Kidney tubule cell (primary cell): ENCODE measurements at regions not wholly inside any gene's neighbourhood (a gene's known extent, or its start where the extent isn't known, plus 50 kb on each side); places are given as distances from the start of the nearest gene placed in this dataset.
"Not testable (repeated sequence)": the region's sequence is repeated elsewhere in the genome, so short reads cannot be mapped to it uniquely, and the experiment has no call there.

ENCODE experiments used
- DNase-seq: peaks from one replicate; pipeline ENCODE4 v3.0.0-alpha.2; 2018; ENCODE audit warnings: low spot score

DNA sequence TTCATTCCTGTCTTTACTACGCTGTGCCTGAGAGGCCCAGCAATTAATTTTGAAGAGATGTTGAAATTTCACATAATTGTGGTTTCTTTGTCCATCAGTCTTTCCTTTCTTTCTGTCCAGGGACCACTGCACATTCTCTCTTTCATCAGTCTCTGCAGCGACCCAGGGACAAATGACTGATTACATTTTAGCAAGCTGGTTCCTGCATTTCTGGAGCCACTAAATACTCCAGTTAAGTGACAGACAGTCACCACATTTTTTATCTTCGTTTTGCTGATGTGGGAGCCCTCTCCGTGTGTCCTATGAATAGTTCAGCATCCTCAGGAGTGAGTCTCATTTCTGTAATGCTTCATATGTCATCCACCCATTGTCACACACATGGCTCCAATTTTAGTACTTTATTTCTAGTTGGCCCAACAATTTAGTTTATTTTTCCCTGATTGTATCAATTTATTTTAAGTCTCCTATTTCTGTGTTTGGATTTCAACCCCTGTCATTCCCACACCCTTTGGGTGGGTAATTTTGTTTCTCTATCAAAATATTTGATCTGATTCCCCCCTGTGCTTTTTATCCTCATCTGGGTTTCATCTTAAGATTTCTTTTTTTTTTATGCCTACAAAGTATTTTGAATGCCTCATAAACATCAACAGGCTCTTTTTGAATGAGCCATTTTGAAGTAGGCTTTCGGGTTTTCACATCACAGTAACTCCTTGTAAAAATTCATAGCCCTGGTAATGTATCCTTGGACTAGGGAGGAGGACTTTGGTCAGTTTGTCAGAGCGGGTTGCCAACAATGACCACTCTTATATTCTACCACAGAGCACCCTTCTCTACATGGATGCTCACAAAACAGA lies 1196.5 kb downstream of the GALC start:
- DNase-seq: no peak

DNA sequence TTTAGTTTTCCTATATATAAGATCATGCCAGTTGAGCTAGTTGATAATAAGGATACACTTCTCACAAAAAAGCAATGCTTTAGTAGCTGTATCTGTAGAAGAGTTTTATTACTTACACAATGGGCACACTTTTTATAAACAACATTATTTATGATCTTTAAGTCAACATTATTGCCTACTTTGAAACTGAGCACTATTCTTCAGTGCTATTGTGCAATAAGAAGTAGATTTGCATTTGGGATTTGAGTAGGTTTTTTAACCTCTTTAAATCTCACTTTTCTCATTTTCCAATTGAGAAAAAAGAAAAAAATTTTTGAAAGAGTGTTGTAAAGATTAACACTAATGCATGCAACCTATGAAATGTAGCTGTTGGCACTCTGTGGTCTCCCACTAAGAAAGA lies 1198.3 kb downstream of the GALC start:
- no peak for DNase-seq

DNA sequence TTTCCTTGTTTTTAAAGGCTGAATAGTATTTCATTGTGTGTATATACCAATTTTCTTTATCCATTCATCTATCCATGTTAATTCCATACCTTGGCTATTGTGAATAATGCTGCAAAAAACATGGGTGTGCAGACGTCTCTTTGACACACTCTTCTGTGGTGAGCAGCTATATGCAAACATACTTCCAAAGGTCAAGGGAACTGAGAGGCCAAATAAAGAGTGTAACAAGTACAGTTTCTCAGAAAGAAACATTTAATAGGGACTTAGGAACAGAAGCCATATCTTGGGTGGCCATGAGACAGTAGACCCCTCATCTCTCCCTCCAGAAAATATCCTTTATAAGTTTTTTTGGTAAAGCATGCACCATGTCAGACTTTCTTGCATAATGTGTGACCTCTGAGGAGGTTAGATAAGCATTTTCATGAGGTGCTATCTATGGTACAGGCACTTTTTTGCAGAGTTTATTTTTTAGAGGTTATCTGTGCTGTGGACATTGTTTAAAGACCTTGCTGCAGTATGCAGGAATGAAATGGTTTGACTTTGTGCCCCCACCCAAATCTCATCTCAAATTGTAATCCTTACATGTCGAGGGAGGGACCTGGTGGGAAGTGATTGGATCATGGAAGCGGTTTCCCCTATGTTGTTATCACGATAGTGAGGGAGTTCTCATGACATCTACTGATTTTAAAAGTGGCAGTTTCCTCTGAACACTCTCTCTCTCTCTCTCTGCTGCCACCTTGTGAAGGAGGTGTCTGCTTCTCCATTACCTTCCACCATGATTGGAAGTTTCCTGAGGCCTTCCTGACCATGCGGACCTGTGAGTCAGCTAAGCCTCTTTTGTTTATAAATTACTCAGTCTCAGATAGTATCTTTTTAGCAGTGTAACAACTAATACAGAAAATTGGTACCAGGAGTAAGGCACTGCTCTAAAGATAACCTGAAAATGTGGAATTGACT lies 1202.3 kb downstream of the GALC start:
- peak; percentile 13 for DNase-seq

DNA sequence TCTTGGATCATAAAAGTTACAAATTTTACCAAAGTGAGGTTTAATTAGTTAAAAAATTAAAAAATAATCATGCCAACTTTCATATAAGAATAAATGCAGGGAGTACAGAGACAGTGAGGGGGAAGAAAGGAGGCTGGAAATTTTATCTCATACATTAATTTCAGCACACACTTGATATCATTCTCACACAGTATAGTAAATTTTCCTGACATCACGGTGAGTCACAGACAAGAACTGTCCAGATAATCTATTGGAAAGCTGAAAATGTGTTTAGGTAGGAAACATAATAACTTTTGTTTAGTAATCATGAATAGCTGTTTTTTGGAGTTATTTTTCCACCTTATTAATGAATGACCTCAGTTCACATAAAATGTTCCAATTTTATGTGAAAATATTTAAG lies 1204.8 kb downstream of the GALC start:
- no peak for DNase-seq

DNA sequence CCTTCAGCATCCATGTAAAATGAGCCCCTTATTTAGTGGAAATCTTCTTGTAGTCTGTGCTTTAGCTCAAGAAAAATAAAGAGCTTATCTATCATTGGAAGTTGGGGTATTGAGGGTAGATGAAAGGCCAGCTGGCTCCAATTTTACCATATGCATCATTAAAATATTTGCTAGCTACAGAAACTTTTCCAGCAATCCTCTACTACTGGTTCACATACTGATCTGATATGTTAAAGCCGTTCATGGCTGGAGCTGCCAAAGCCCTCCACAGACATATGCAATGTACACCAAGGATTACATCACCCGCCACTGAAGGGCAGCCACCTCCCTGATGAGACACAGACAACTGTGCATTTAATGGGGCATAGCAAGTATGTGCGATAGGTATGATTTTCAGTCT lies 1205.3 kb downstream of the GALC start:
- peak; percentile 39 for DNase-seq

DNA sequence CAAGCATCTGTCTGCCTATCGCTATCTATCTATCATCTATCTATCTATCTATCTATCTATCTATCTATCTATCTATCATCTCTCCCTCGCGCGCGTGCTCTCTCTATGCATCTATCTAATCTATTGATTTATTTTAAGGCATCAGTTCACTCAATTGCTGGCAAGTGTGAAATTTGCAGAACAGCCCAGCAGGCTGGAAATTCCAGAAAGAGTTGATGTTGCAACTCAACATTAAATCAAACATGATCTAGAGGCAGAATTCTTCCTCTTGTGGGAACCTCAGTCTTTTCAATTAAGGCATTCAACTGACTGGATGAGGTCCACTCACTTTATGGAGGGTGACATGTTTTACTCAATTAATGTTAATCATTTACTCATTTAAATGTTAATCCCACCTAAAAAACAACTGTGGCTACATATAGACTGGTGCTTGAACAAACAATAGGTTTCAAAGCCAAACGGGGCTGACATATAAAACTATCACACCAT lies 1210.8 kb downstream of the GALC start:
- no peak for DNase-seq

DNA sequence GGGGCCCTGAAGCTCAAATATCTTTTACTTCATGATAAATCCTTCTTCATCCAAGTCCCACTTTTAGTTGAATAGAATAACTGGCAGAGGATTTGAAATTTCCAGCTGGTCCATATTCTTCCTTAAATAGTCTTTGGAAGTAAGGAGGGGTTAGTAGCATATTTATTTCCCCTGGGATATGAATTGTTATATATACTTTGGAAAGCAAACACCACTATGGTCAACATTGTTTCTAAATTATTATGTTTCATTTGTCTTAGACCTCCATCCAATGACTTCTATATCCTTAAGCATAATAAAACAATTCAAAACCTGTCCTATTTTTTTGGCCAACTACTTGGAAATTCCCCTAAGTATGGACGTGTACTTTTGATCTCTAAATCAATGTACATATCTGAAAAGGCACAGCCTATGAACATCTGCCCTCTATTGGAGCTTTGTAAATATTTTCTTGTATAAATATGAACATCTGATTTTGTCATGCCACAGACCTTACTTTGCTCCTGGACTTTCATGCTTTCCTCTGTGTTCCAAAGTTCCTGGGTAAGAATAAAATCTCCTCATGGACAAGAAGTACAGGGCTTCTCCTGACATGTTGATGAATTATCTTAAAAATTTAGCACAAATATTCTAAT lies 1212.0 kb downstream of the GALC start:
- DNase-seq: no peak

DNA sequence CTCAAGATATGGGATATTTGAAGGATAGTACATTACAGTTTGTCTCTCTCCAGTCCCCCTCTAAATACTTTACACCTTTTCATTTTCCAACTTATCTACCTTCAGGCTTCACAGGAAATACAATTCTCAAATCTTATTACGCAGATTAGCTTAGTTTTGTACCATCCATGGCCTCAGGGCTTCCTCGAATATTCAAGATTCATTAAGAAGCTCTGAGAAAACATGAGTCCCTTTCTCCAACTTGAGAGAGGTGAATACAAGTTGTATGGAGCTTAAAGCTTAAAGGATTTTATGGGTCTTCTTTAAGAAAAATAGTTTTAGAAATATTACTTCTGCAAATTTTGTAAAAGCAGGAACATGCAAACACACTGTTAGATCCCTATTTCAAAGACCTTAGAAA lies 1212.5 kb downstream of the GALC start:
- DNase-seq: no peak

DNA sequence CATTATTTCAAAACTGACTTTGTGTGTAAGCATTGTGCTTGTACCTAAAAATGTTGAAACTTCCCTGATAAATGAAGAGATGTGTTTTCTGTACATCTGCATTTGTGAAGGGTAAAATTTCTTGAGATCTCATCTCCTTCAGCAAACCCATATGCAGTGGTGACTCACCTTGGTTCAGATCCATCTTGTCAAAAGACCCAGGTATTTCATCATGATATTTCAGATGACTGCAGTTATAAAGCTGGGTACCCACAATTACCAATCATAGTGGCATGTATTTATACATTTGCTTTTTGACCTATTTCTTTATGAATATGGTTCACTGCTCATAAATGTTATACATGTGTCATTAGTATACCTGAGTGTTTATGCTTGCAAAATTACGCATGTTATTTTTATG lies 1213.6 kb downstream of the GALC start:
- peak; percentile 11 for DNase-seq

DNA sequence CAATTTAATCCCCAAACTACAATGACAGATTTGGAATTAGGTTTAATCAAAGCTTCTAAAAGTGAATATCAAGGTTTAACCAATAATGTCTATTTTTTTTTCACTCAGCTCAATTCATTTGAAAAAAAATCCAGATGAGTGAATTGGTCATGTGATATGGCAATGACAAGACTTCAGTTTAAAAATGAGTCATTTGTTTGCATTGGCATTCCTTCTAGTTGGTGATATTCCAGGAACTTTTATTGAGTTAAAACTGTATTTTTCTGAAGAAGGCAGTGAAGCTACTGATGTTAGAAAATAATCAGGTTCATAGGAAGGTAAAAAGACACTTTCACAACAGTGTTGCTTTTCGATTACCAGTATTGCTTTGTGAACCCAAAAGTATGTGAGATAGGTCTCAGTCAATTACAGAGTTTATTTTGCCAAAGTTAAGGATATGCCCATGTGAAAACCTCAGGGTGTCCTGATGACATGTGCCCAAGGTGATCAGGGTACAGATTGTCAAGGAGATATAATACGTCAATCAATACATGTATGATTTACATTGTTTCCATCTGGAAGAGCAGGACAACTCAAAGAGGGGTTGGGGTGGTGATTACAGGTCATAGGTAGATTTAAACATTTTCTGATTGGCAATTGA lies 1214.9 kb downstream of the GALC start:
- peak; percentile 67 for DNase-seq

DNA sequence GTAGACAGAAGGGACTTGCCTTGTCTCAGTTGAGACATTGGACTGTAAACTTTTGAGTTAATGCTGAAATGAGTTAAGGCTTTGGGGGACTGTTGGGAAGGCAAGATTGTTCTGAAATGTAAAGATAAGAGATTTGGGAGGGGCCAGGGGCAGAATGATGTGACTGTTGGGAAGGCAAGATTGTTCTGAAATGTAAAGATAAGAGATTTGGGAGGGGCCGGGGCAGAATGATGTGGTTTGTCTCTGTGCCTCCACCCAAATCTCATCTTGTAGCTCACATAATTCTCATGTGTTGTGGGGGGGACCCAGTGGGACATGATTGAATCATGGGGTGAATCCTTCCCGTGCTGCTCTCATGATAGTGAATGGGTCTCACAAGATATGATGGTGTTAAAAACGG lies 1217.1 kb downstream of the GALC start:
- not testable (repeated sequence) for DNase-seq

DNA sequence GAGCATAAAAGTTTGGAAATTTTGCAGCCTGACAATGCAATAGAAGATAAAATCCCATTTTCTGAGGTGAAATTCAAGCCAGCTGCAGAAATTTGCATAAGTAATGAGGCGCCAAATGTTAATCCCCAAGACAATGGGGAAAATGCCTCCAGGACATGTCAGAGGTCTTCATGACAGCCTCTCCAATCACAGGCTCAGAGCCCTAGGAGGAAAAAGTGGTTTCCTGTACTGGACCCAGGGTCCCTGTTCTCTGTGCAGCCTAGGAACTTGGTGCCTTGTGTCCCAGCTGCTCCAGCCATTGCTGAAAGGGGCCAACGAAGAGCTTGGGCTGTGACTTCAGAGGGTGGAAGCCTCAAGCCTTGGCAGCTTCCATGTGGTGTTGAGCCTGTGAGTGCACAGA lies 1218.1 kb downstream of the GALC start:
- no peak for DNase-seq

DNA sequence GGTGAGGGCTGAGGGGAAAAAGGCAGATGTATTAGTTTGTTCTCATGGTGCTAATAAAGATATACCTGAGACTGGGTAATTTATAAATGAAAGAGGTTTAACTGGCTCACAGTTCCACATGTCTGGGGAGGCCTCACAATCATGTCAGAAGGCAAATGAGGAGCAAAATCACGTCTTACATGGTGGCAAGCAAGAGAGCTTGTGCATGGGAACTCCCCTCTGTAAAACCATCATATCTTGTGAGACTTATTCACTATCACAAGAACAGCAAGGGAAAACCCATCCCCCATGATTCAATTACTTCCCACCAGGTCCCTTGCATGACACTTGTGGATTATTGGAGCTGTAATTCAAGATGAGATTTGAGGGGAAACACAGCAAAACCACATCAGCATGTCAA lies 1220.9 kb downstream of the GALC start:
- no peak for DNase-seq

DNA sequence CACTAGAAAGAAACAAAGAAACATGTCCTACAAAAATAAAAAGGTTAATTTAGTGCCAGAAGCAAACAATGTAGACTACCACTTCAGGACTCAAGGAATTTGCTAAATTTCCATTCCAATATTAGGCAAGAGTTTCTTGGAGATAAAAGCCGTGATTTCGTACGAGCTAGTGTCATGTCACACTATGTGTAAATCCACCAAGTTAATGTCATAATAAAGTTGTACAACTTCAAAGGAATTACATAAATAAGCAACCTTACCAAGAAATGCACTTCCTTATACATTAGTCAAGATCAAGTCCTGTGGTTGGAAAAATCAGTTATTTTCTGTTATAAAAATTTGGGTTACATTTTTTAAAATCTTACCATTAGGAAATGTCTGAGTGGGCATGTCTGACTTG lies 1222.8 kb downstream of the GALC start:
- no peak for DNase-seq

DNA sequence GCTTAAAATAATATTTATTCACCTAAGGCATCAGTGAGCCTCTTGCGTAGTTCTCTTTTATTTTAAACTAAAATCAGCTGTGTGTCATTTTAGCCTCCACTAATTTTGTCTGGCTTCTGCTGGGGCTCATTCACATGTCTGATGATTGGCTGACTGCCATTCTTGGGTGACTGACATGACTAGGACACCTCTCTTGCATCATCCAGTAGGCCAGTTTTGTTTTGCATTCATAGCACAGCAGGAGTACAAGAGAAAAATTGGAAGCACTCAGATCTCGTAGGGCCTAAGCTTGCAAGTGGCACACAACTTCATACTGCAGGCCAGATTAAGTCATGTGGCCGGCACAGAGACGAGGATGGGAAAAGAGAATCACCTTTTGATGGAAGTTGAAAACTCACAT lies 1226.5 kb downstream of the GALC start:
- peak; percentile 4 for DNase-seq

DNA sequence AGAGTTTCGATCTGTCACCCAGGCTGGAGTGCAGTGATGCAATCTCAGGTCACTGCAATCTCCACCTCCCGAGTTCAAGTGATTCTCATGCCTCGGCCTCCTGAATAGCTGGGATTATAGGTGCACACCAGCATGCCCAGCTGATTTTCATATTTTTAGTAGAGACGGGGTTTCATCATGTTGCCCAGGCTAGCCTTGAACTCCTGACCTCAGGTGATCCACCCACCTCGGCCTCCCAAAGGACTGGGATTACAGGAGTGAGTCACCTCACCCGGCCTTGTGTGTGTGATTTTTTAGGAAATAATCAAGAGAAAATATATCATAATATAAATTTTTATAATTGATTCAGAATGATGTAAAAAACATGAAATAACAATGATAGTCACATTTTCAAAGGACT lies 1231.4 kb downstream of the GALC start:
- DNase-seq: no peak

DNA sequence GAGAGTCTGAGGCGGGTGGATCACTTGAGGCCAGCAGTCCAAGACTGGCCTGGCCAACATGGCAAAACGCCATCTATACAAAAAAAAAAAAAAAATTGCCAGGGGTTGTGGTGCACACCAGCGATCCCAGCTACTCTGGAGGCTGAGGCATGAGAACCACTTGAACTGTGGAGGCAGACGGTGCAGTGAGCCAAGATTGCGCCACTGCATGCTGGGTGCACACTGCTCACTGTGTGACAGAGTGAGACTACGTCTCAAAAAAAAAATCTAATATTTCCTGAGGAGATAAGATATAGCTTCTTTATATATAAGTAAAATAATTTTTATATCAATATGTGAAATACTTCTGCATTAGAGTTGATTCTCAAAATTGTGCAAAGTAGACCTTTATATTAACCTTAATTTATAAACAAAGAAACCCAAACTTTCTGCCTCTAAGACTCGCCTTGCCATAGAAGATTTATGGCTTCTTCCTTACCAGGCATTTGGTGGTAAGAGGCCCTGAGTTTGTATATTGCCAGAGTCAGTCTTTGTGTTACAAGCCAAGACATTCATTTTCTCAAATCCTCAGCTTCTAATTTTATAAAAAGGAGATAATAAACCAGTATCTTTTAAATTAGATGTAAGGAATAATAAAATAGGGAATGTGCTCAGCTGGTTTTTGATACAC lies 1226.7 kb downstream of the FLRT2 start:
- DNase-seq: no peak

DNA sequence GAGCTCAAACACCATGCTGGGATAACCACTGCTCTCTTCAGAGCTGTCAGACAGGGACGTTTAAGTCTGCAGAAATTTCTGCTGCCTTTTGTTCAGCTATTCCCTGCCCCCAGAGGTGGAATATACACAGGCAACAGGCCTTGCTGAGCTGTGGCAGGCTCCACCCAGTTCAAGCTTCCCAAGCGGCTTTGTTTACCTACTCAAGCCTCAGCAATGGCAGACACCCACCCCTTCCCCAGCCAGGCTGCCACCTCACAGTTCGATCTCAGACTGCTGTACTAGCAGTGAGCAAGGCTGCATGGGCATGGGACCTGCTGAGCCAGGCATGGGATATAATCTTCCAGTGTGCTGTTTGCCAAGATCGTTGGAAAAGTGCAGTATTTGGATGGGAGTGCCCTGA lies 1220.5 kb downstream of the FLRT2 start:
- DNase-seq: not testable (repeated sequence)

DNA sequence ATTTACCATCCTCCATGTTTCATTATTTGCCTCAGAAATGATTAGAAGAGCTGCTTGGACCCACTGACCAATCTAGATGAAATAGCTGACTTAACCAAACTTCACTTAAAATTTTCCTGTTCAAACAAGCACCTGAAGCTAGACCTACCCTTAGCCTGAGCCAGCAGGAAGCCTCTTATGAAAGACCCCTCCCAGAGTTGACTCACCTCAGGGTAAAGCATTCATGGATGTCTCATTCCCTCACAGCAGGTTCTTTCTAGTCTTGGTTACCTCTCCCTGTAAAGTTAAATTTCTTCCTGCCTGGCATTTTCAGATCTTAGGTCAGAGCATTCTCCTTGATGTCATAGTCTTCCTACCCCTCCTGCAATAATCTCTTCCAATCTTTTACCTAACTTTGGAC lies 1209.8 kb downstream of the FLRT2 start:
- DNase-seq: peak; percentile 17

DNA sequence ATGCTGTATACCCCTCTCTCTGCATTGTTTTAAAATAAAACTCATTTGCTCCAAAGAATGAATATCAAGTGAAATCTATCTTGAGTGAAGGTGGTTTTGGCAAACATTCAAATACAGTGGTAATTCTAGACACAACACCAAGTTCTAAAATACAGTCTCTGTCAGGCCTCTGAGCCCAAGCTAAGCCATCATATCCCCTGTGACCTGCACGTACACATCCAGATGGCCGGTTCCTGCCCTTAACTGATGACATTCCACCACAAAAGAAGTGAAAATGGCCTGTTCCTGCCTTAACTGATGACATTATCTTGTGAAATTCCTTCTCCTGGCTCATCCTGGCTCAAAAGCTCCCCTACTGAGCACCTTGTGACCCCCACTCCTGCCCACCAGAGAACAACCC lies 1201.5 kb downstream of the FLRT2 start:
- DNase-seq: not testable (repeated sequence)

DNA sequence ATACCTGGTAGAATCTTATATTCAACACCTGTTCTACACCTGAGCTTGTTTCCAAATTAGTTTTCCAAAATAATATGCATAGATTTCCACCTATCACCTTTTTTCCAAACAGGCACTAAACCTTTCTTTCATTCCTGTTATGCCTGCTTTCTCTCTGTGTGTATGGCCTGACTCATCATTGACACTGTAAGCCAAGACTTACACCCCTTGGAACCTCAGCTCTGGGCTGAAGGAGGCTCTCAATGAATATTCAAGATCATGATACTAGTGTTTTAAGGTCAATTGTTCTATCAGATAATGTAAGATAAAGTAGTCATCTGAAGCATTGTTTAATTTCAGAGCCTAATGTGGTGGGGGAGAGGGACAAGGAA lies 1193.3 kb downstream of the FLRT2 start:
- DNase-seq: peak; percentile 34
